PC-9 (cell line): ENCODE measurements at regions not wholly inside any gene's neighbourhood (a gene's known extent, or its start where the extent isn't known, plus 50 kb on each side); places are given as distances from the start of the nearest gene placed in this dataset.

Experiments used
- BruUV-seq: library from RNA; stranded (reverse); fragments of 400-500 nt; replicated peaks from 2 replicates; lab custom pipeline; 2021; lab: Mats Ljungman, UMichigan
- CTCF ChIA-PET: fragments of 300-600 bp; sonication (Branson Sonifier 250); formaldehyde crosslinking; loops from one replicate; lab custom pipeline; 2022; ENCODE audit warnings: antibody characterized with exemption; lab: Charles Lee
- POLR2A ChIA-PET: fragments of 300-600 bp; sonication (Branson Sonifier 250); formaldehyde crosslinking; loops from one replicate; lab custom pipeline; 2022; ENCODE audit warnings: antibody characterized with exemption; ENCODE audit not compliant: unreplicated experiment; lab: Charles Lee
- DNase-seq, 2 experiments: peaks; one replicate each; pipeline versions ENCODE4 v3.0.0 to v3.0.0-alpha.2; 2015 to 2022; ENCODE audit warnings: mixed read lengths in 1 of 2
- H2AFZ ChIP-seq: fragments of 200-600 bp; sonication (generic); 2 replicates; pipeline ENCODE4 v1.8.1; 2017; ENCODE audit warnings: antibody characterized with exemption
- H3F3A ChIP-seq: fragments of 200-600 bp; sonication (generic); 2 replicates; pipeline ENCODE4 v1.8.1; 2017; ENCODE audit warnings: antibody characterized with exemption, mild to moderate bottlenecking, low read depth; ENCODE audit not compliant: insufficient read depth
- H3K27ac ChIP-seq: fragments of 200-600 bp; sonication (generic); 2 replicates; pipeline ENCODE4 v1.6.1; 2016; ENCODE audit warnings: mixed run types
- H3K27me3 ChIP-seq: fragments of 200-600 bp; sonication (generic); 2 replicates; pipeline ENCODE4 v1.6.1; 2016; ENCODE audit warnings: low read depth, mixed run types; ENCODE audit not compliant: insufficient read depth
- H3K36me3 ChIP-seq: fragments of 200-600 bp; sonication (generic); 2 replicates; pipeline ENCODE4 v1.6.1; 2016; ENCODE audit warnings: low read depth, mixed run types
- H3K4me1 ChIP-seq: fragments of 200-600 bp; sonication (generic); replicated peaks from 2 replicates; pipeline ENCODE4 v1.6.1; 2016; ENCODE audit warnings: mixed run types; ENCODE audit not compliant: insufficient read depth
- H3K4me2 ChIP-seq: fragments of 200-600 bp; sonication (generic); 2 replicates; pipeline ENCODE4 v1.6.1; 2017; ENCODE audit warnings: mixed run types
- H3K4me3 ChIP-seq: fragments of 200-600 bp; sonication (generic); 2 replicates; pipeline ENCODE4 v1.6.1; 2016; ENCODE audit warnings: mixed run types
- H3K79me2 ChIP-seq: fragments of 200-600 bp; sonication (generic); 2 replicates; pipeline ENCODE4 v1.6.1; 2017; ENCODE audit warnings: low read depth, mixed run types
- H3K9me2 ChIP-seq: fragments of 200-600 bp; sonication (generic); 2 replicates; pipeline ENCODE4 v1.8.1; 2017; ENCODE audit warnings: mild to moderate bottlenecking; ENCODE audit not compliant: insufficient read depth
- H3K9me3 ChIP-seq: fragments of 200-600 bp; sonication (generic); 2 replicates; pipeline ENCODE4 v1.8.1; 2016; ENCODE audit warnings: low read depth; ENCODE audit not compliant: insufficient read depth
- H4K20me1 ChIP-seq: fragments of 200-600 bp; sonication (generic); 2 replicates; pipeline ENCODE4 v1.8.1; 2017; ENCODE audit not compliant: insufficient read depth
- EZH2 ChIP-seq: fragments of 200-600 bp; sonication (generic); IDR thresholded peaks from 2 replicates; pipeline ENCODE4 v1.8.0; 2017; ENCODE audit warnings: antibody characterized with exemption, low read depth
- intact Hi-C: fragments of 100-400 bp; cut with micrococcal nuclease; formaldehyde crosslinking; loops from one replicate; pipeline ENCODE4 v1.10.0; 2022; ENCODE audit not compliant: unreplicated experiment
- TF ChIP-seq, protein P1 (sequence below): fragments of 200-600 bp; sonication (generic); conservative IDR thresholded peaks from 2 replicates; pipeline ENCODE4 v1.6.1; 2017; ENCODE audit warnings: mixed run types, antibody characterized with exemption, mild to moderate bottlenecking, moderate library complexity

GRCh38 chr20:41672282-41672681 is 54.1 kb upstream of the CHD6 start:
- H3K4me2 ChIP-seq, result no peak overlapping the region
- H3K27me3 ChIP-seq, result peaks cover 17% of the 10 kb centered on the region
- no peak for DNase-seq
- H4K20me1 ChIP-seq, result no peaks in the 10 kb centered on the region
- H3K36me3 ChIP-seq, result no peaks in the 10 kb centered on the region
- H3F3A ChIP-seq, result no peaks in the 10 kb centered on the region
- TF ChIP-seq, protein P1, sequence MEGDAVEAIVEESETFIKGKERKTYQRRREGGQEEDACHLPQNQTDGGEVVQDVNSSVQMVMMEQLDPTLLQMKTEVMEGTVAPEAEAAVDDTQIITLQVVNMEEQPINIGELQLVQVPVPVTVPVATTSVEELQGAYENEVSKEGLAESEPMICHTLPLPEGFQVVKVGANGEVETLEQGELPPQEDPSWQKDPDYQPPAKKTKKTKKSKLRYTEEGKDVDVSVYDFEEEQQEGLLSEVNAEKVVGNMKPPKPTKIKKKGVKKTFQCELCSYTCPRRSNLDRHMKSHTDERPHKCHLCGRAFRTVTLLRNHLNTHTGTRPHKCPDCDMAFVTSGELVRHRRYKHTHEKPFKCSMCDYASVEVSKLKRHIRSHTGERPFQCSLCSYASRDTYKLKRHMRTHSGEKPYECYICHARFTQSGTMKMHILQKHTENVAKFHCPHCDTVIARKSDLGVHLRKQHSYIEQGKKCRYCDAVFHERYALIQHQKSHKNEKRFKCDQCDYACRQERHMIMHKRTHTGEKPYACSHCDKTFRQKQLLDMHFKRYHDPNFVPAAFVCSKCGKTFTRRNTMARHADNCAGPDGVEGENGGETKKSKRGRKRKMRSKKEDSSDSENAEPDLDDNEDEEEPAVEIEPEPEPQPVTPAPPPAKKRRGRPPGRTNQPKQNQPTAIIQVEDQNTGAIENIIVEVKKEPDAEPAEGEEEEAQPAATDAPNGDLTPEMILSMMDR, result no peak
- no peak for TF ChIP-seq EZH2
- no peaks in the 10 kb centered on the region for H3K9me2 ChIP-seq
- ChIA-PET POLR2A (no interaction called here), CTCF (interaction anchor here (0.6 kb wide), 1 partner anchor 61 kb away, joined by 3 read pairs; no protein-coding TSS in a partner anchor)
- H3K27ac ChIP-seq, result no peak overlapping the region
- no peaks in the 10 kb centered on the region; the same call in 1 of the 2 replicates for H3K4me1 ChIP-seq
- no peaks in the 10 kb centered on the region for H3K9me3 ChIP-seq
- intact Hi-C loops, result no loop called here
- no TSS peak for BruUV-seq
- H2AFZ ChIP-seq, result no peak overlapping the region
- H3K79me2 ChIP-seq, result no peaks in the 10 kb centered on the region
- H3K4me3 ChIP-seq, result no peak overlapping the region

GRCh38 chr20:41671143-41671542 is 53.0 kb upstream of the CHD6 start:
- H3K27me3 ChIP-seq, result peaks cover 17% of the 10 kb centered on the region
- H3K27ac ChIP-seq, result no peak overlapping the region
- TF ChIP-seq, protein P1, result no peak
- no peak for TF ChIP-seq EZH2
- no peak overlapping the region for H3K4me3 ChIP-seq
- ChIA-PET POLR2A (no interaction called here), CTCF (no interaction called here)
- no peak for DNase-seq
- H3F3A ChIP-seq, result no peaks in the 10 kb centered on the region
- H4K20me1 ChIP-seq, result no peaks in the 10 kb centered on the region
- intact Hi-C loops, result no loop called here
- BruUV-seq, result no TSS peak
- no peaks in the 10 kb centered on the region for H3K9me2 ChIP-seq
- no peaks in the 10 kb centered on the region for H3K36me3 ChIP-seq
- H3K9me3 ChIP-seq, result no peaks in the 10 kb centered on the region
- no peaks in the 10 kb centered on the region for H3K79me2 ChIP-seq
- H3K4me1 ChIP-seq, result no peaks in the 10 kb centered on the region; the same call in 1 of the 2 replicates
- no peak overlapping the region for H2AFZ ChIP-seq
- no peak overlapping the region for H3K4me2 ChIP-seq

DNA sequence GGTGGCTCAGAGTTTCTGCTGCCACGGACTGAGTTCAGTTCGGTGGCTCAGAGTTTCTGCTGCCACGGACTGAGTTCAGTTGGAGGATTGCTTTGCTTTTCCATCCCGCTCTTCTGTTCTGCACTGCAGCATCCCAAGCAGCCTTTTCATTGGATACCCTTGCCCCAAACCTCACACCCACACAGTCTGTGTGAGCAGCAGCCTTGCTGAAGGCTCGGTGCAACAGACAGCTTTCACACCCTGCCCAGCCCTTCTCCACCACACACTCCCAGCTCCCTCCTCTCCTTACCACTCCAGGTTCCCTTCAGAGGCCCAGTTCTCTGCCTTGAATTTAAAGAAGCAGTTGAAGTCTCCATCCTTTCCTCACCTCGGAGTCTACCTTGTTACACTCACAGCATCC is 52.5 kb upstream of the CHD6 start:
- CTCF ChIA-PET, result no interaction called here
- Histone ChIP-seq H4K20me1 (no peaks in the 10 kb centered on the region), H3F3A (no peaks in the 10 kb centered on the region), H3K9me2 (no peaks in the 10 kb centered on the region), H3K27me3 (peaks cover 17% of the 10 kb centered on the region), H3K36me3 (no peaks in the 10 kb centered on the region), H3K4me1 (no peaks in the 10 kb centered on the region; the same call in 1 of the 2 replicates), H3K27ac (no peak overlapping the region), H3K4me3 (no peak overlapping the region), H2AFZ (no peak overlapping the region), H3K4me2 (no peak overlapping the region), H3K79me2 (no peaks in the 10 kb centered on the region), H3K9me3 (no peaks in the 10 kb centered on the region)
- BruUV-seq, result no TSS peak
- intact Hi-C loops, result no loop called here
- POLR2A ChIA-PET, result no interaction called here
- TF ChIP-seq, protein P1, result no peak
- no peak for TF ChIP-seq EZH2
- DNase-seq, result no peak
